ENCODE measurements at regions not wholly inside any gene's neighbourhood (a gene's known extent, or its start where the extent isn't known, plus 50 kb on each side); places are given as distances from the start of the nearest gene placed in this dataset.

DNA sequence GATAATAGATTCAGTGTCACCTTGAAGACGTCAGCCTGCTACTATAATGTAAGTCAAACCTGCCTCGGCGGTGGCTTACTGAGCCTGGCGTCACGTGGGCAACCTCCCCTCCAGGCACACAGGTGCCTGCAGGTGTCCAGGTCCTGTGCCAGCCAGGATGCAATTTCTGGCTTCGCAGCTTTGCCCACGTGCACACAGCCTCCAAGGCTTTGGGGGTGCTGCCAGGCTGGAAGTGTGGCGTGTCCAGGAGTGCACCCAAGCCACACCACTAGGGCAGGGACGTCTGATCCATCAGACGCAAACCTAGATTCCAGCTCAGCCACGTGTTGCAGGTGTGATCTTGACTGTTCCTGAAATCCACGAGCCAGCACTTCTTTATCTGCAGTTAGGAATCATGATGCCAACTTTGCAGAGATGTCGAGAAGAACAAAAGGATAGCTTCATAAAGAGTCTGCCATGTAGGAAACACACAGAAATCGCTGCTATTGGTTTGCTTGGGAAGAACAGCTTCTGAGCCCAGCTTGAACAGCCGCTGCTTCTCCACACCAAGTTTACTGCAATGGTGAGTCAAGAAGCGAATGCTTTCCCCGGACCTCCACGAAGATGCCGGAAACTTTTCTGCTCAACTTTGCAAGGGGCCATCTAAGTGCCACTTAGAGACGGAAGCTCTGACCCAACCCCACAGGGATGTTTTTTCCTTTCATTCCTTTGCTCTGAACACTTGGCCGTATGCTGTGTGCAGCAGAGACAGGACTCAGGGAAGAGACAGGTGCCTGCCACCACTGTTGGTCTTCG, 84.2 kb upstream of the SALL3 start:
- no peaks in the 10 kb centered on the region for H3K36me3 ChIP-seq (ENCODE audit: control insufficient read depth, insufficient read depth, low read length)
- no peak for TF ChIP-seq CTCF (IDR thresholded peaks at IDR 0.05; ENCODE audit: insufficient read depth, low read length, poor library complexity, severe bottlenecking)
- H3K4me3 ChIP-seq (ENCODE audit: low read depth, low read length) = no peak overlapping the region
- no peak for DNase-seq (ENCODE audit: low read depth)
- peaks cover 6% of the 10 kb centered on the region for H3K27me3 ChIP-seq (ENCODE audit: control insufficient read depth, insufficient read depth, low read length)

GRCh38 chr18:78896111-78896905, 83.3 kb upstream of the SALL3 start:
- no peak for DNase-seq (ENCODE audit: low read depth)
- TF ChIP-seq CTCF (IDR thresholded peaks at IDR 0.05; ENCODE audit: insufficient read depth, low read length, poor library complexity, severe bottlenecking) = no peak
- Histone ChIP-seq H3K4me3 (ENCODE audit: low read depth, low read length) (no peak overlapping the region), H3K27me3 (ENCODE audit: control insufficient read depth, insufficient read depth, low read length) (peaks cover 6% of the 10 kb centered on the region), H3K36me3 (ENCODE audit: control insufficient read depth, insufficient read depth, low read length) (no peaks in the 10 kb centered on the region)

DNA sequence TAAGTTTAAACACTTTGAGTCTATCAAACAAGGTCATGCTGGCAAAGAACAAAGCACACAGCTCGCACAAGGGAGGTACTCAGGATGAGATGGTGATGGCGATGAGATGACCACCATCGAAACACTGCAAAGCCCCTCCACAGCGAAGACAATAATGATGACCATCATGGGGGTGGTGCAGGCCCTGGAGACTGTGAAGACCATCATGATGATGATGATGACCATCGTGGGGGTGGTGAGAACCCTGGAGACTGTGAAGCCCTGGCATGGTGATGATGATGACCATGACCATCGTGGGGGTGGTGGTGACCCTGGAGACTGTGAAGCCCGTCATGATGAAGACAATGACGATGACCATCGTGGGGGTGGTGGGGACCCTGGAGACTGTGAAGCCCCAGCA, 81.6 kb upstream of the SALL3 start:
- DNase-seq (ENCODE audit: low read depth) = no peak

DNA sequence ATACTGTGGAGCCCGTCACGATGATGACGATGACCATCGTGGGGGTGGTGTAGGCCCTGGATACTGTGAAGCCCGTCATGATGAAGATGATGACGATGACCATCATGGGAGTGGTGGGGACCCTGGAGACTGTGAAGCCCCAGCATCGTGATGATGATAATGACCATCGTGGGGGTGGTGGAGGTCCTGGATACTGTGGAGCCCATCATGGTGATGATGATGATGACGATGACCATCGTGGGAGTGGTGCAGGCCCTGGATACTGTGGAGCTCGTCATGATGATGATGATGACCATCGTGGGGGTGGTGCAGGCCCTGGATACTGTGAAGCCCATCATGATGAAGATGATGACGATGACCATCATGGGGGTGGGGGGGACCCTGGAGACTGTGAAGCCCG, 81.0 kb upstream of the SALL3 start:
- no peak for TF ChIP-seq CTCF (IDR thresholded peaks at IDR 0.05; ENCODE audit: insufficient read depth, low read length, poor library complexity, severe bottlenecking)
- no peak for DNase-seq (ENCODE audit: low read depth)
- Histone ChIP-seq H3K36me3 (ENCODE audit: control insufficient read depth, insufficient read depth, low read length) (no peaks in the 10 kb centered on the region), H3K27me3 (ENCODE audit: control insufficient read depth, insufficient read depth, low read length) (peaks cover 3% of the 10 kb centered on the region), H3K4me3 (ENCODE audit: low read depth, low read length) (no peak overlapping the region)

More for the DNA sequence above, 81.6 kb upstream of the SALL3 start:
- Histone ChIP-seq H3K36me3 (ENCODE audit: control insufficient read depth, insufficient read depth, low read length) (no peaks in the 10 kb centered on the region), H3K27me3 (ENCODE audit: control insufficient read depth, insufficient read depth, low read length) (peaks cover 6% of the 10 kb centered on the region), H3K4me3 (ENCODE audit: low read depth, low read length) (no peak overlapping the region)
- no peak for TF ChIP-seq CTCF (IDR thresholded peaks at IDR 0.05; ENCODE audit: insufficient read depth, low read length, poor library complexity, severe bottlenecking)

DNA sequence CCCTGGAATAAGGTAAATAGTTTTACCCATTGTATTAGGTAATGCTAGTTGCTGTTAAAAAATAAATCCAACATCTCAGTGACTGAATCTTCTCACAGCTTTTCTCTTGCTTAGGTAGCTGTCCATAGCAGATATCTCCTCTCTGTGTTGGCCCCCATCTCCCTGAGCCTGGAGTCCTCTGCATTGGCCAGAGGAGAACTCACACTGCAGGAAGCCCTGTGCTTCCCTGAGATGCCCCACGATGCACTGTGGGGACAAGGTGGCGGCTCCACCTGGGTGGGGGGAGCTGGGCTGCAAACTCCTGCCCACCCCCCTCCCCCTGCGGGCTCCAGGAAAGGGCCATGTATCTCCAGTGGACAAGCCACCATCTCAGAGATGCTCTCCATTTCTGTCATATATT, 80.4 kb upstream of the SALL3 start:
- Histone ChIP-seq H3K27me3 (ENCODE audit: control insufficient read depth, insufficient read depth, low read length) (no peaks in the 10 kb centered on the region), H3K4me3 (ENCODE audit: low read depth, low read length) (no peak overlapping the region), H3K36me3 (ENCODE audit: control insufficient read depth, insufficient read depth, low read length) (no peaks in the 10 kb centered on the region)
- no peak for TF ChIP-seq CTCF (IDR thresholded peaks at IDR 0.05; ENCODE audit: insufficient read depth, low read length, poor library complexity, severe bottlenecking)
- DNase-seq (ENCODE audit: low read depth) = no peak
